HG03159 (cell line): ENCODE measurements at regions not wholly inside any gene's neighbourhood (a gene's known extent, or its start where the extent isn't known, plus 50 kb on each side); places are given as distances from the start of the nearest gene placed in this dataset.
"Not testable (repeated sequence)": the region's sequence is repeated elsewhere in the genome, so short reads cannot be mapped to it uniquely, and the experiment has no call there.

Source experiments
- ATAC-seq: cut with Tn5 transposase; IDR thresholded peaks from one replicate; pipeline ENCODE4 v1.9.1; 2021; ENCODE audit warnings: mild to moderate bottlenecking, moderate library complexity; ENCODE audit not compliant: unreplicated experiment

DNA sequence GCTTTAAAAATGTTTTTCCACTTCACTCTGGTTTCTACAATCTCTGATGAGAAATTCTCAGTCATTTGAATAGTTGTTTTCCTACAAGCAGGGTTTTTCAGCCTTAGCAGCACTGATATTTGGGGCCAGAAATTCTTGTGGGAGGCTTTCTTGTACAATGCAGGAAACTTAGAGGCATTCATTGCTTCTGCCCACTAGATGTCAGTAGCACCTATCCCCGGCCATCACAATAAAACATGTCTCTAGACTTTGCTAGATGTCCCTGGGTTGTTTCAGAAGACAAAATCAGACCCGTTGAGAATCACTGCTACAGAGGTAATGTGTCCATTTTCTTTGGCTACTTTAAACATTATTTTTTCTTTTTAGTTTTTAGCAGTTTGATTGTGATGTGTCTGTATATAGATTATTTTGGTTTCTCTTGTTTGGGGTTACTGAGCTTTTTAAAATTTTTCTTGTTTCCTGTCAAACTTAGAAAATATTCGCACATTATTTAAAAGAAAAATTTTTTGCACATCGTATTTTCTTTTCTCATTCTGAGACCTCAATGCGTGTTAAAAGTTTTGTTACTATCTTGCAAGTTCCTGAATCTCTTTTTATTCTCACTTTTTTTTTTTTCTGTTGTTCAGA is 60.8 kb upstream of the CCDC179 start:
- peak; percentile 98 for ATAC-seq

DNA sequence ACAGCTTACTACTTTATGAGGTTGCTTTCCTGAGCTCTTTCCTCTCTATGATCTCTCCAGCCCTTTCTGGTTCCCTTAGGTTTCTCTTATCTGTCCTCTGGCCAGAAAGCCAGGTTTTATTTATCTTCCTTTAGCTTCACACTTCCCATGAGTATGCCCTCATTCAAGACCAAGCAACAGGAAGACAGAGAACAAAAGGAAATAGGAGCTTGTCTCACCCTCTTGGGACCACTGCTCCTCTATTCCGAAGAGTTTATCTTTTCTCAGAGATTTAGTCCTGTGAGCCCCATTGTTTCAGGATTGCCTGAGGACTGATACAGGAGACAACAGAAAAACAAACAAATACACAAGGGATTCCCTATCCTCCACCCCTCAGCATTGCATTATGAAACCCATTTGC is 62.4 kb upstream of the CCDC179 start:
- ATAC-seq, result no peak

DNA sequence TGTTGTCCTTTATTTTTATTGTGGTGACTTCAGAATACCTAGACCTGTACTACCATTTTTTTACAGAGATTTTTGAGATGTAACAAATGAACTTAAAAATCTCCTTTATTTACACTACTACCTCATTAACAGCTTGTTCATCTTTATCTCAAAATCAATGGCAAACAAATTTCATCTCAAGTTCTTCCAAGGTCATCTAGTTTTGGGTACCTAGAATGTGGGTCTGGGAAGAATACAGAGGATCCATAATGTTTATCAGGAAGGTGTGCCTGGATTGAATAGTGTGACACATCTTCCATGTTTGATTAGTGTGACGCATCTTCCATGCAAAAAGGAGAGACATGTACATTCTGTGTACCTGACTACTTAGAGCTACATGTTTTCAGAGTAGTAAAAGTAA is 63.3 kb upstream of the CCDC179 start:
- ATAC-seq, result no peak

DNA sequence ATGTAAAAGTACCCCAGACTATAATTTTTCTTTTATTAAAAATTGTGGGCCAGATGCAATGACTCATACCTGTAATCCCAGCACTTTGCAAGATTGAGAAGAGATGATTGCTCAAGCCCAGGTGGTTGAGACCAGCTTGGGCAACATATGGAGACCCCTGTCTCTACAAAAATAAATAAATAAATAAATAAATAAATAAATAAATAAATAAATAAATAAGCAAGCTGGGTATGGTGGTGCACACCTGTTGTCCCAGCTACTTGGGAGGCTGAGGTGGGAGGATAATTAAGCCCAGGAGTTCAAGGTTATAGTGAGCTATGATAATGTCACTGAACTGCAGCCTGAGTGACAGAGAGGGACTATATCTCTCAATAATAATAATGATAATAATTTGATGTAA is 66.1 kb upstream of the CCDC179 start:
- ATAC-seq, result no peak

DNA sequence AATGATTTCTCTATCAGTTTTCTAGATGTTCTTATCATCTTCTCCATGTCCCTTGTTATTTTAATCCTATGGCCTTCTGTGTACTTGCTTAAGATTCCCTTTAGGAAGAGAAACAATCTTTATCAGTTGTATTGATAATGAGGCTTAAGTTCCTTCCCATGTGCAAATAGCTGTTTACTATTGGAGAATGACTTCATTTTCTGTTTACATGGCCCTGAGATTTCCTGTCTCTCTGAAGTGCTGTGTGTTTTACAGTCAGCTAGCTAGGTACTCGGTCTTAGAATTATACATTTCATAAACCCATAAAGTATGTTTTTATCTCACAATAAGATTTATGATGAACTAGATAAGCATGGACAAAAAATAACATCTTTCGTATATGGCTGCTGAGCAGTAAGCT is 67.5 kb upstream of the CCDC179 start:
- ATAC-seq, result no peak

DNA sequence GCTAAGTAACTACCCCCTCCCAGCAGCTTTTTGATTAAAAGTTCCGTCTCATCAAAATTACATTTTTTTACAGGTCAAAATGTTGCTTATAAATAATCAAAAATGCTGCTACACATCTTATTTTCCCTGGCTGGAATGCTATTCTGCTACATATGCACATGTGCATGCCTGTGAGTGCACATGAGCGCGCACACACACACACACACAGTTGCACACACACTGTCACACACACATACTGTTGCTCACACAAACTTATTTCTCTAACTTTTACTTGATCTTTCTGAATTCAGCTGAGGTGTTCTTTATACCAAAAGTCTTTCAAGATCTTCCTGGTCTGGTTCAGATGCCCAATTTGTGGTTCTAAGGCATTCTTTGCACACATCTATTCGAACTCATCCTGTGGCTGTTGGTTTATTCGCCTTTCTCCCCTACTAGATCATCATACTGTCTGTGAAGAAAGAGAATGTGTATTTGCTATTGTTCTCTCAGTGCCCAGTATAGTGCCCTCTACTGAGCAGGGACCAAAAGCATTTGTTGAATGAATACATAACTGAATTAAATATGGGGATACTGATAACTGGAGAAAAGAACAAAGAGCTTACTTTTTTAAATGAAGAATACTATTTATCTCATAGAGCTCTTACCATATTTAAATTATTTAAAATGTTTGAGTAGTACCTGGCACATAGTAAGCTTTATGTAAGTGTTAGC is 68.1 kb upstream of the CCDC179 start:
- no peak for ATAC-seq

DNA sequence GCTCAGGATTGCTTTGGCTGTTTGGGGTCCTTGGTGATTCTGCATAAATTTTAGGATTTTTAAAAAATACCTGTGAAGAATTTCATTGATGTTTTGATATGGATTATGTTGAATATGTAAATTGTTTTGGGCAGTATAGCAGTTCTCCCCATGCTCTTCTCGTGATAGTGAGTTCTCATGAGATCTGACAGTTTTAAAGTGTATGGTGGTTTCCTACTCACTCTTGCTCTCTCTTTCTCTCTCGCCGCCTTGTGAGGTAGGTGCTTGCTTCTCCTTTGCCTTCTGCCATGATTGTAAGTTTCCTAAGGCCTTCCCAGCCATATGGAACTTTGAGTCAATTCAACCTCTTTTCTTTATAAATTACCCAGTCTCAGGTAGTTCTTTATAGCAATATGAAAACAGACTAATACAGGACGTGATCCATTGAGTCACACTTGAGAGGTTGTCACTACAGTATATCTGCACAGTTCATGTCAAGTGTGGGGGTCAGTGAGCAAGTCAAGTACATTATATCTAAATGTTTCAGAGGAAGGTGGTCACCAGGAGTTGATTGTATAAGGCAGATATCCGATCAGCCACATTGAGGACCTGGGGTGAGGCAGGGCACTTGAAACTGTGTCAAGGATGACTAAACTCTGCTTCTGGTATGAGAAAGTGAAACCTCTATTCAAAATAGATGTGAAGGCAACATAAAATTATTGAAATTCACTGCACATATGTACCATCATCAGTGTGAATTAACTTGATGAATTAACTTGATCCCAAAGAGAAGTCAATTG is 70.7 kb upstream of the CCDC179 start:
- ATAC-seq, result peak; percentile 99

DNA sequence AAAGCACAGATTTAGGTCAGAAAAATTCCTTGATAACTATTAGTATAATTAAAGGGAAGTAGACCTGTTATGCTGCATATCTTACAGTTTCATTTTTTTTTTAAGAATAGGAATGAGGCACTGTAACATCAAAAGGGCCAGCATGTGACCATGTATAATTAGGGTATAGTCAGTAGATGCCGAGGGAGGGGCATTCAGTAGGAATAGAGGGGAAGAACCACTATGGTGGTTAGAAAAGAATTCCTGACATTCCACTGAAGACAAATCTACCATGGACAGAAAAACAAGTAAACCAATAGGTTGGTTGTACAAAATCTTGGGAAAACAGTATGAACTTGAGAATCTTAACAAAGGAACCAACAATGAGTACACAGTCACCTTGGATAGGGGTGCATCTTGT is 78.4 kb upstream of the CCDC179 start:
- no peak for ATAC-seq

DNA sequence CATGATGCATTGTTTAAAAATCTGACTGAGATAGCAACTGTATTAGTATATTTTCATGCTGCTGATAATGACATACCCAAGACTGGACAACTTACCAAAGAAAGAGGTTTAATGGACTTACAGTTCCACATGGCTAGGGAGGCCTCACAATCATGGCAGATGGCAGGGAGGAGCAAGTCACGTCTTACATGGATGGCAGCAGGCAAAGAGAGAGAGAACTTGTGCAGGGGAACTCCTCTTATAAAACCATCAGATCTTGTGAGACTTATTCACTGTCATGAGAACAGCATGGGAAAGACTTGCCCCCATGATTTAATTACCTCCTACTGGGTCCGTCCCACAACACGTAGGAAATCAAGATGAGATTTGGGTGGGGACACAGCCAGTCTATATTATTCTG is 81.3 kb upstream of the CCDC179 start:
- ATAC-seq, result not testable (repeated sequence)

DNA sequence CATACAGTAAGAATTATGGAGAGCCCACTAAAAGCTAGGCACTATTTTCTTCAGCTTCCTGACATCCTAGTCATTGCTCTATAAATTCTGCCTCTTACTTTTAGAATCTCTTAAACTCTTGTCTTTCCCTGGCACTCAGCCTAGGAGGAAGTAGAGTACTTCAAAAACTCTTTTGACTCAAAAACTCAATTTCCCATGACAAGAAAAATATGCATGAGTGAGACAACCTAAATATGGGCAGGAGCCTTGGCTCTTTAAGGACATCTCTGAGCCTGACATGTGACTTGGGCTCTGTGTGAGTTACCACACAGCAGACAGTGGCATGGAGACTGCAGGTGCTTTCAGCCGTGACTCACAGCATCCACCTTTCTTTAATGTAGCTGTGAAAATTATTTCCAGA is 97.5 kb upstream of the CCDC179 start:
- no peak for ATAC-seq

DNA sequence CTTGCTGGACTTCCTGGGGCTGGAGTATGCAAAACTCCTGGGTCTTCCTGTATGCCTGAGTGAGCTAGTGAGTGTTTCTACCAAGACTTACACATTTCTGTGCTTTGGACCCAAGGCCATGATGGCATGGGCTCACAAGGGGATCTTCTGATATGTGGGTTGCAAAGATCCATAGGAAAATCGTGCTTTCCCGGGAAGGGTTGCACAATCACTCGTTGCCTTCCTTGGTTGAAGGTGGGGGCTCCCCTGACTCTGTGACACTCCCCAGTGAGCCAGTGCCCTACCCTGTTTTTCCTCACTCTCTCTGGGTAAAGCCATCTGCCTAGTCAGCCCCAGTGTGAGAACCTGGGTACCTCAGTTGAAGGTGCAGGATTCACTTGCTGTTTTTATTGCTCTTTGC is 114.0 kb upstream of the CCDC179 start:
- no peak for ATAC-seq

DNA sequence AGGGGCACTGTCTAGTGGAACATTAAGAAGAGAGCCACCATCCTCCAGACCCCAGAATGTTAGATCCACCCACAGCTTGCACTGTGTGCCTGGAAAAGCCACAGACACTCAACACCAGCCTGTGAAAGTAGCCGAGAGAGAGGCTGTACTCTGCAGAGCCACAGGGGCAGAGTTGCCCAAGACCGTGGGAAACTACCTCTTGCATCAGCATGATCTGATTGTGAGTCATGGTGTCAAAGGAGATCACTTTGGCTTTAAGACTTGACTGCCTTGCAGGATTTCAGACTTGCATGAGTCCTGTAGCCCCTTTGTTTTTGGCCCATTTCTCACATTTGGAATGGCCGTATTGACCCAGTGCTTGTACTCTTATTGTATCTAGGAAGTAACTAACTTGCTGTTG is 115.9 kb upstream of the CCDC179 start:
- no peak for ATAC-seq

DNA sequence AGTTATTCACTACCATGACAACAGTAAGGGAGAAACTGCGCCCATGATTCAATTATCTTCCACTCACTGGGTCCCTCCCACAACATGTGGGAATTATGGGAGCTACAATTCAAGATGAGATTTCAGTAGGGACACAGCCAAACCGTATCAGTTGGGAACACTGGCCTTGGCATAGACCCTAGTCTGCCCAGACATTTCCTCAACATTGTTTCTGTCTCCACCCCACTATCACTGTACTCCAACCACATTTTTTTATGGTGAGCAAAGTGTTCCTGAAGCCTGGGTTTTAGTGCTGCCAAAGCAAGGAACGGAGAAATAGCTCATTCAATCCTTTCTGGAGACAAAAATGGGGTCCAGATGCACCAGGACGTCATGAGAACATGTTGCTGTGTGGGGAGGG is 122.6 kb upstream of the CCDC179 start:
- ATAC-seq, result no peak

DNA sequence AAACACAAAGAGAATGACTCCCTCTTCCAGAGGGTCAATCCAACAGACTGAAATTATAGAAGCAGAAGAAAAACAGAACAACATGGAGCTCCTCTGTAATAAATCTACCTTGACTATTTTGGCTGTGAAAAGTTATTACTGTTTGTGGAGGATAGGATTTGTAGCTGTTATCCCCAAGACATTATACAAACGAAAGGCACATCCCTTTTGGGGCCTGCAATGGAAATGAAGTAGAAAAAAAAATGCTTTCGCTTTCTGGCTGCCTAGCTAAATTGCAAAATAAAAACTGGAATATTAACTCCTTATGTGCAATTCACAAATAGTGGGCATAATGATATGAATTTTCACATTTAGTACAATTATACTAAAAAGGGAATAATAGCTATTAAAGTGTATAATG is 123.8 kb upstream of the CCDC179 start:
- ATAC-seq, result no peak

DNA sequence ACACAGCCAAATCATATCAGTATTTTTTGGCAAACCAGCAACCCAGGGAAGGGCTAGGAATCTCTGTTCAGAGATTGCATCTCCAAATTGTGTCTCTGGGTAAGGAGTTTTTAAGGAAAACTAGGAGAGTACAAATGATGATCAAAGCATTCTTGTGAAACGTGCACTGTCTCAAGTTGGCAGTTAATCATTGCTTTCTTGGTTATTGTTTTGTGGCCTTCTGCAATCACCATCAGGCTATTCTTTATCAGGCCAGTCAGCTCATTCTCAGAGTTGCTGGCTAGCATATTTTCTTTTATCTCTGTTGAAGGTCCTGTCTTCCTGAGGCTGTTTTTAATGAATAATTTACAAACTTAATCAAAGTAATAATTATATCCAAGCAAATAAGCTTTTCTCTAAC is 129.1 kb upstream of the CCDC179 start:
- ATAC-seq, result no peak

DNA sequence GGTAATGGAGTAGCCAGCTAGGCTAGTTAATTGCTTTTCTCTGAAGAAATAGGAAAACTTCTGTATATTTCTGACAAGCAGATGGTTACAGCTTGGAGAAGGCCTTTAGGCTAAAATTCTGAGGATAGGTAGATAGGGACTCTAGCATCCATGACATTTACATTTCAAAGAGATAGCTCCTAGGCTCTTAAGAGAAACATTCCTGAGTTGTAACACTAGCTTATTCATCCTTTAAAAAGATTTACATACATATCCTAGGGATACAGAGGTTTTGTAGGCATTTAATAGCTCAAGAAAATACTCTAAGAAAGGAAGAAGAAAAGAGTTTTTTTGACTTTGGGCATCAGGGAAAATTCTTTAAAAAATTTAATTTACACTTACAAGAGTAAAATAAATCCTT is 130.9 kb upstream of the CCDC179 start:
- ATAC-seq, result no peak

DNA sequence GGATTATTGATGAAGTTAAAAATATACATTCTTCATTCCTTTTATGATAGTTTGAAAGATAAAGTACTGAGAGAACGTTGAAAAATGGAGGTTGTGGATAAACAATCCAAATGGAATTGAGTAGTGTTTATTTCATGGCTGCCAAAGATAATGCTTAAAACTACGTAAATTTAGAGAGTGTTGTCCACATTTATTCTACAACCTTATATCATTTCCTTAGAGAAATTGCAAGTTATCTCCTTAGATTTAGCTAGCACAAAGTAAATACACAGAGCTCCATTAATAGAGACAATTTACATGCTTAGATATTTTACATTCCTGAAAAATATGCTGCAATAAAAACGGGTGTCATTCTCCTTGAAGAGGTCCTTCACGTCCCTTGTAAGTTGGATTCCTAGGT is 146.5 kb upstream of the CCDC179 start:
- ATAC-seq, result no peak

DNA sequence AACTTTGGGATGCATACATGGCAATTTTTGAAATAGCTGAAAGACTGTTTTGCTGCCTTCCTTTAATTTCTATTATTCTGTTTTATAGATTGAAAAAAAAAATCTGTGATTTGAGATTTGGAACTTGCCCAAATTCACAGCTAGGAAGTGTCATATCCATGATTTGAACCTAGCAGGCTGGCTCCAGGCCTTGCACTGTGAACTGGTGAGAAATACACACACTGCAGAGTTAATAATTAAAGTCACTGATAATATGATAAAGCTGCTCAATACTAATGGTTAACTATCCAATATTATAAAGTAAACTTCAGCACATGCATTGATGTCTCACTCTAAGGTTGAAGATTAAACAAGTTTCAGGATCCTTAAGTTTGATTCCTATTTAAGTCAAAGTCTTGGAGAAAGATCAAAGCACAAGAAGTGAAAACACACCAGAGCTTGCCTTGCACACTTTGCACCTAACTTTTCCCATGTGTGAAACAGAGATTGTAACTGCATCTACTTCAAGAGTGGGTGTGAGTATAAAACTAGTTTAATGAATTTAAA is 150.6 kb upstream of the CCDC179 start:
- ATAC-seq, result no peak

DNA sequence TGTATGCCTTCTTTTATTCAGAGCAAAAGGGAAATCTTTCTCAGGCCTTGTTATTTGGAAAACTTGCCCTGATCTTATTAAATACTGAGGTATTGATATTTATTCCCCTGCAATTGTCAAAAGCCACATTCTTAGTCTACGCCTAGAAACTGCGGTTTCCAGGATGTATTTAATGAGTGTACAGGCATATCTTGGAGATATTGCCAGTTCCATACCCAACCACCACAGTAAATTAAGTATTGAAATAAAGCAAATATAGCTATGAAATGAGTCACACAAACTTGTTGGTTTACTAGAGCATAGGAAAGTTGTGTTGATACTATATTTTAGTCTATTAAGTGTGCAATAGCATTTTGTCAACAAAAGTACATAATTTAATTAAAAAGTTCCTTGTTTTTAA is 152.7 kb upstream of the CCDC179 start:
- no peak for ATAC-seq

DNA sequence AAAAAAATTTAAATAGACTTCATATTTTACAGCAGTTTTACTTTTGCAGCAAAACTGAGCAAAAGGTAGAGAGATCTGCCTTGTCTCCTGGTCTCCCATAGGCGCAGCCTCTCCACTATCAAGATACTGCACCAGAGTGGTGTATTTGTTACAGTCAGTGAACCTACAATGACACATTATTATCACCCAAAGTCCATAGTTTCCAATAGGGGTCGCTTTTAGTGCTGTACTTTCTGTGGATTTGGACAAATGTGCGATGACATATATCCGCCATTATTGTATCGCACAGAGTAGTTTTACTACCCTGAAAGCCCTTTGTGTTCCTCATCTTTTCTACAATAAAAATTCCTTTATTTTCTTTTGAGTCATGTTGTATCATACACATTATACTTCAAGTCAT is 153.2 kb upstream of the CCDC179 start:
- no peak for ATAC-seq

DNA sequence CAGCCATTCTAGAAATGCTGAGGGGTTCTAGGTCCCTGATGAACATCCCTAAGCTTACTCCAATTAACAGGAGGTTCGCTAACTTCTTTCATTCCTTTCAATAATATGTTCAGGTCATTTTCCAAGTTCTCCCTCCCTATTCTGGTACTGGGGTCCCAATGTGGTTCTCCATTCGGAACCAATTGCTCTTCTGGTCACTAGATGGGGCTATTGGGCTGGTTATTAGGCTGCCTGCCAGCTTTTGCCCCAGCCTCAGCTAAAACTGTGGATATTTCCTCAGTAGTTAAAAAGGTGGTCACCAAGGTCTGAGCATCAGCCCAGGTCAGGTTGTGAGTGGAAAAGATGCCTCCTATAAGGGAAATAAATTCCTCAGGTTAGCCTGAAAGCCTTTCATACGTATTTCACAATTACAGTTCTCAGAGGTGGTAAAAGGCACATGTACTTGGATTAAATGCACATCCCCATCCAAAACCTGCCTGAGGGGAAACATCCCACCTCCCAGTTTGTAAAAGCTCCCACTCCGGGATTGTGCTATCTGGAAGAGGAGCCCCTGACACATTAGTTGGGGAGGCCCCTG is 161.1 kb upstream of the CCDC179 start:
- peak; percentile 60 for ATAC-seq

DNA sequence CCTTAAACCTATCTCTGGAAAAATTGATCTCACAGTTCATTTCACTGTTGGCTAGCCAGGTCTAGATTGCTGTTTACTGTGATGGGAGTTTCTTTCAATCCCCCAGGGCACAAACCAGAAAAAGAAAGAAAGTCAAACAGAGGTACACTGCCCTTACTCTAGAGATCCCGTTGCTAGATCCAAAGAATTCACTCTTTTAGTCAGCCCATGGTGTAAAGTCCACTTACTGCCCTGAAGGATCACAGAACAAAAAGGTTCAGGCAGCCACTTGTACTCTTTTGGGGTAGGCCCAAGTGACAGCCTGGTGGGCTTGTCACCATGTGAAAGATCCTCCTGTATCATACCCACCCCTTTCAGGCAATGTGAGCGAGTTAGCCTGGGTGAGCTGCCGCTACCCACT is 162.6 kb upstream of the CCDC179 start:
- ATAC-seq, result peak; percentile 10
